ENCODE measurements at regions not wholly inside any gene's neighbourhood (a gene's known extent, or its start where the extent isn't known, plus 50 kb on each side); places are given as distances from the start of the nearest gene placed in this dataset.

DNA sequence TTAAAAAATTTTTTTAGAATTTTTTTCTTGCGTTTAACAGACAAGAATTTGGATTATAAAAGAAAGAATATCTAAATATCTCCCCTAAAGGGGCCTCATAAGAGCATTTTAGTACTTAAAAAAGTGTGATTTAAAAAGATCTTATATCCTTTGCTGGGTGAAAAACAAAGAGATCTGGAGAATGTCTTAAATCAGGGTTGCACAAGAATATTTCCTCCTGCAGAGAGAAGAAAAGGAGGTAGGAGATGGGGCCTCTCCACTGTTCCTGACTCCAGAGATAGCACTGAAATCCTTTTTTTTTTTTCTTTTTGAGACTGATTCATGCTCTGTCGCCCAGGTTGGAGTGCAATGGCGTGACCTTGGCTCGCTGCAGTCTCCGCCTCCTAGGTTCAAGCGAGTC lies 68.5 kb upstream of the OSR1 start:
- TF ChIP-seq, protein P1, sequence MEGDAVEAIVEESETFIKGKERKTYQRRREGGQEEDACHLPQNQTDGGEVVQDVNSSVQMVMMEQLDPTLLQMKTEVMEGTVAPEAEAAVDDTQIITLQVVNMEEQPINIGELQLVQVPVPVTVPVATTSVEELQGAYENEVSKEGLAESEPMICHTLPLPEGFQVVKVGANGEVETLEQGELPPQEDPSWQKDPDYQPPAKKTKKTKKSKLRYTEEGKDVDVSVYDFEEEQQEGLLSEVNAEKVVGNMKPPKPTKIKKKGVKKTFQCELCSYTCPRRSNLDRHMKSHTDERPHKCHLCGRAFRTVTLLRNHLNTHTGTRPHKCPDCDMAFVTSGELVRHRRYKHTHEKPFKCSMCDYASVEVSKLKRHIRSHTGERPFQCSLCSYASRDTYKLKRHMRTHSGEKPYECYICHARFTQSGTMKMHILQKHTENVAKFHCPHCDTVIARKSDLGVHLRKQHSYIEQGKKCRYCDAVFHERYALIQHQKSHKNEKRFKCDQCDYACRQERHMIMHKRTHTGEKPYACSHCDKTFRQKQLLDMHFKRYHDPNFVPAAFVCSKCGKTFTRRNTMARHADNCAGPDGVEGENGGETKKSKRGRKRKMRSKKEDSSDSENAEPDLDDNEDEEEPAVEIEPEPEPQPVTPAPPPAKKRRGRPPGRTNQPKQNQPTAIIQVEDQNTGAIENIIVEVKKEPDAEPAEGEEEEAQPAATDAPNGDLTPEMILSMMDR (IDR thresholded peaks at IDR 0.05): no peak
- TF ChIP-seq POLR2A (IDR thresholded peaks at IDR 0.05): no peak
